Colonic mucosa (tissue), 4 donors: ENCODE measurements at regions not wholly inside any gene's neighbourhood (a gene's known extent, or its start where the extent isn't known, plus 50 kb on each side); places are given as distances from the start of the nearest gene placed in this dataset.

Experiments used
- DNase-seq: peaks from one replicate; pipeline ENCODE4 v3.0.0-alpha.2; 2020
- H3K27ac ChIP-seq: fragments of 200-600 bp; one replicate; pipeline ENCODE4 v1.8.0; 2021
- H3K27me3 ChIP-seq: fragments of 200-600 bp; one replicate; pipeline ENCODE4 v1.8.0; 2021
- H3K36me3 ChIP-seq: fragments of 200-600 bp; one replicate; pipeline ENCODE4 v1.8.0; 2021
- H3K4me1 ChIP-seq: fragments of 200-600 bp; one replicate; pipeline ENCODE4 v1.8.0; 2021; ENCODE audit warnings: mild to moderate bottlenecking
- H3K4me3 ChIP-seq: fragments of 200-600 bp; one replicate; pipeline ENCODE4 v1.8.0; 2021
- H3K9ac ChIP-seq, 2 donors: one replicate each; pipeline ENCODE4 v1.7.0; 2013; ENCODE audit warnings: control low read depth in 2 of 2, low read depth in 2 of 2, low read length in 2 of 2
- H3K9me3 ChIP-seq: fragments of 200-600 bp; one replicate; pipeline ENCODE4 v1.8.0; 2021
- intact Hi-C: fragments of 100-400 bp; cut with DNase I; formaldehyde crosslinking; loops from one replicate; pipeline ENCODE4 v1.14.1; 2022
- TF ChIP-seq, protein P1 (sequence below): fragments of 200-600 bp; IDR thresholded peaks from one replicate; pipeline ENCODE4 v1.8.0; 2022; ENCODE audit warnings: antibody characterized with exemption, mild to moderate bottlenecking
- donor health status: healthy.
- donor health status: DM: no; HTN: no; CAD: no.
- donor health status: DM: no; HTN: no; CAD: no.

GRCh38 chr2:204370172-204370718 lies 175.0 kb upstream of the PARD3B start:
- Histone ChIP-seq H3K9ac (no peak overlapping the region), H3K4me1 (no peaks in the 10 kb centered on the region), H3K27ac (no peak overlapping the region), H3K9me3 (no peaks in the 10 kb centered on the region), H3K4me3 (no peak overlapping the region), H3K36me3 (no peaks in the 10 kb centered on the region), H3K27me3 (no peaks in the 10 kb centered on the region)
- intact Hi-C loops = no loop called here
- TF ChIP-seq, protein P1, sequence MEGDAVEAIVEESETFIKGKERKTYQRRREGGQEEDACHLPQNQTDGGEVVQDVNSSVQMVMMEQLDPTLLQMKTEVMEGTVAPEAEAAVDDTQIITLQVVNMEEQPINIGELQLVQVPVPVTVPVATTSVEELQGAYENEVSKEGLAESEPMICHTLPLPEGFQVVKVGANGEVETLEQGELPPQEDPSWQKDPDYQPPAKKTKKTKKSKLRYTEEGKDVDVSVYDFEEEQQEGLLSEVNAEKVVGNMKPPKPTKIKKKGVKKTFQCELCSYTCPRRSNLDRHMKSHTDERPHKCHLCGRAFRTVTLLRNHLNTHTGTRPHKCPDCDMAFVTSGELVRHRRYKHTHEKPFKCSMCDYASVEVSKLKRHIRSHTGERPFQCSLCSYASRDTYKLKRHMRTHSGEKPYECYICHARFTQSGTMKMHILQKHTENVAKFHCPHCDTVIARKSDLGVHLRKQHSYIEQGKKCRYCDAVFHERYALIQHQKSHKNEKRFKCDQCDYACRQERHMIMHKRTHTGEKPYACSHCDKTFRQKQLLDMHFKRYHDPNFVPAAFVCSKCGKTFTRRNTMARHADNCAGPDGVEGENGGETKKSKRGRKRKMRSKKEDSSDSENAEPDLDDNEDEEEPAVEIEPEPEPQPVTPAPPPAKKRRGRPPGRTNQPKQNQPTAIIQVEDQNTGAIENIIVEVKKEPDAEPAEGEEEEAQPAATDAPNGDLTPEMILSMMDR = no peak
- DNase-seq = no peak

DNA sequence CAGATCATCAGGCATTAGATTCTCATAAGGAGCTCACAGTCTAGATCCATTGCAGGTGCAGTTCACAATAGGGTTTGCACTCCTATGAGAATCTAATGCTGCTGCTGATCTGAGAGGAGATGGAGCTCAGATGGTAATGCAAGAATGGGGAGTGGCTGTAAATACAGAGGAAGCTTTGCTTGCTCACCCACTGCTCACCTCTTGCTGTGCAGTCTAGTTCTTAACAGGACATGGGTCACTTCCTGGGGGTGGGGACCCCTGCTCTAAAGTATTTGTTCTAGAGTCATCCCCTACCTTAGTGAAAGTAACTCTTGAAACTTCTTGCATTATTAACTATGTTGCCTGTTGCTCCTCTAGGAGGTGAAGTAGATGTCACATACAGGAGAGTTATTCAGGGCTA lies 171.3 kb upstream of the PARD3B start:
- Histone ChIP-seq H3K27me3 (no peaks in the 10 kb centered on the region), H3K4me3 (no peak overlapping the region), H3K36me3 (no peaks in the 10 kb centered on the region), H3K9ac (no peak overlapping the region), H3K27ac (no peak overlapping the region), H3K9me3 (no peaks in the 10 kb centered on the region), H3K4me1 (no peaks in the 10 kb centered on the region)
- intact Hi-C loops = no loop called here
- no peak for DNase-seq
- TF ChIP-seq, protein P1 = no peak

DNA sequence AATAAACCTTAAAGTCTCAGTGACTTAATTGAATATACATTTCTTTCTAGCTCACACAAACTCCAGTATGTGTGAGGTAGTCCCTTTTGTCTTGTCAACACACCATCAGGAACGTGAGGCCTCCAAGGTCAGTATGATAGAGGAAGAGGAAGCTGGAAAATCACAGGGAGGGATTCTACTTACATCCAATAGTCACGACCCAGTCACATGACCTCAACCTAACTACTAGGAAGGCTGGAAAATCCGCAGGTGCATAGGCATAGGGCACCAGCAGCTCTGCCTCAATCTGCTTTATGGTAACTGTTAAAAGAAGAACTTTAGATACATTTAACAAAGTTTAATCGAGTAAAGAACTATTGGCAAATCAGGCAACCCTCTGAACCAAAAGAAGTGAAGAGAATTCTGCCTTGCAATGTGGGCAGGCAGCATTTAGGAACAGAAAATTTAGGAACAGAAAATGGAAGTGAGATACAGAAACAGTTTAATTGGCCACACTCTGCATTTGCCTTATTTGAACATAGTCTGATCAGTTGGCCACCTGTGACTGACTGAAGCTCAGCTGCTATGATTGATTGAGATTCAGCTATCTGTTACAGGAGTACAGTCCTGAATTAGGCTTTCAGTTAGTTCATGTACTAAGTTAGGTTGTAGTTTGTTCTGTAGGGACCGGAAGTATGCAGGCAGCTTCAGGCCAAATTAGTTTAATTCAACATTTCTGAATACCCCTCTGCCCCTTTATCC lies 165.0 kb upstream of the PARD3B start:
- H3K27me3 ChIP-seq = no peaks in the 10 kb centered on the region
- H3K27ac ChIP-seq = no peak overlapping the region
- H3K4me3 ChIP-seq = no peak overlapping the region
- TF ChIP-seq, protein P1 = no peak
- no peaks in the 10 kb centered on the region for H3K9me3 ChIP-seq
- no peaks in the 10 kb centered on the region for H3K4me1 ChIP-seq
- no peaks in the 10 kb centered on the region for H3K36me3 ChIP-seq
- intact Hi-C loops = no loop called here
- H3K9ac ChIP-seq = no peak overlapping the region
- no peak for DNase-seq

- Histone ChIP-seq H3K4me3 (no peak overlapping the region), H3K4me1 (no peaks in the 10 kb centered on the region), H3K36me3 (no peaks in the 10 kb centered on the region), H3K9ac (no peak overlapping the region), H3K9me3 (no peaks in the 10 kb centered on the region), H3K27ac (no peak overlapping the region), H3K27me3 (no peaks in the 10 kb centered on the region)
- no peak for DNase-seq
- intact Hi-C loops = no loop called here
- TF ChIP-seq, protein P1 = no peak
Observed at GRCh38 chr2:204386668-204387067, 158.6 kb upstream of the PARD3B start.

DNA sequence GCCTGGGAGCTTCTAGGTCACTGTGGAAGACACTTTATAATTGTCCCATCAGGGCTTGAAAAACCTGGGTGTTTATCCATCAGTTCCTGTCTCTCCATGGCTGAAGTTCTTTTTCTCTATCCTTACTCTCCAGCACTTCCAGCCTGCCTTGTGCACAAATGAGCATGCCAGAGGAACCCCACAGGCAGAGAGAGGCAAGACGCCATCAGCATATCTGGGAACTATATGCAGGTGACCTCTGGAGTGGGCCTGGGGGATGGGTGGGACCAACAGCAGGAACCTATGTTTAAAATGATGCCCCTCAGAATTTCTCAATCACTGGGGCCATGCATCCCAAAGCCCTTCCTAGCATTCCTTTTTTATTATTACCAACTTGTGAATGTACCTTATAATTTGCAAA lies 156.2 kb upstream of the PARD3B start:
- Histone ChIP-seq H3K9ac (no peak overlapping the region), H3K27ac (no peak overlapping the region), H3K4me1 (no peaks in the 10 kb centered on the region), H3K36me3 (no peaks in the 10 kb centered on the region), H3K4me3 (no peak overlapping the region), H3K9me3 (no peaks in the 10 kb centered on the region), H3K27me3 (no peaks in the 10 kb centered on the region)
- DNase-seq = no peak
- intact Hi-C loops = no loop called here
- TF ChIP-seq, protein P1 = no peak
